ENCODE measurements at regions not wholly inside any gene's neighbourhood (a gene's known extent, or its start where the extent isn't known, plus 50 kb on each side); places are given as distances from the start of the nearest gene placed in this dataset.

DNA sequence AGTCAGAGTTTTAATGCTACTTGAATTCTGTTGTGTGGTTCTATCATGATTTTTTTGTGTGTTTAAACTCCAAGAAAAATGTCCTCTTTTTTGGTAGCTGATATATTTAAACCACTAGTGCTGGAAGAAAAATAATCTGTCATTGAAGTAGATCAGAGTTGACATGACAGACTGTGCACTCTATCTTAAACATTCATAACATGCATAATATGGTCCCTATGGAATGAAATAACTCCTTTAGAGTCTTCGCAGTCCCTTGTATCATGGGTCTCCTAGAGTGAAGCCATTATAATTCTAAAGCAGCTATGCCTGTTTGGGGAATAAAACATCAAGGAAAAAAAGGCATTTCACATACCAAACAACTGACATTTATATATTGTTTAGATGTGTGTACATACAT lies 282.7 kb upstream of the CITED2 start:
- H3K27ac Mint-ChIP-seq = no peak overlapping the region
- no peak for ATAC-seq
- CTCF ChIA-PET = no interaction called here

DNA sequence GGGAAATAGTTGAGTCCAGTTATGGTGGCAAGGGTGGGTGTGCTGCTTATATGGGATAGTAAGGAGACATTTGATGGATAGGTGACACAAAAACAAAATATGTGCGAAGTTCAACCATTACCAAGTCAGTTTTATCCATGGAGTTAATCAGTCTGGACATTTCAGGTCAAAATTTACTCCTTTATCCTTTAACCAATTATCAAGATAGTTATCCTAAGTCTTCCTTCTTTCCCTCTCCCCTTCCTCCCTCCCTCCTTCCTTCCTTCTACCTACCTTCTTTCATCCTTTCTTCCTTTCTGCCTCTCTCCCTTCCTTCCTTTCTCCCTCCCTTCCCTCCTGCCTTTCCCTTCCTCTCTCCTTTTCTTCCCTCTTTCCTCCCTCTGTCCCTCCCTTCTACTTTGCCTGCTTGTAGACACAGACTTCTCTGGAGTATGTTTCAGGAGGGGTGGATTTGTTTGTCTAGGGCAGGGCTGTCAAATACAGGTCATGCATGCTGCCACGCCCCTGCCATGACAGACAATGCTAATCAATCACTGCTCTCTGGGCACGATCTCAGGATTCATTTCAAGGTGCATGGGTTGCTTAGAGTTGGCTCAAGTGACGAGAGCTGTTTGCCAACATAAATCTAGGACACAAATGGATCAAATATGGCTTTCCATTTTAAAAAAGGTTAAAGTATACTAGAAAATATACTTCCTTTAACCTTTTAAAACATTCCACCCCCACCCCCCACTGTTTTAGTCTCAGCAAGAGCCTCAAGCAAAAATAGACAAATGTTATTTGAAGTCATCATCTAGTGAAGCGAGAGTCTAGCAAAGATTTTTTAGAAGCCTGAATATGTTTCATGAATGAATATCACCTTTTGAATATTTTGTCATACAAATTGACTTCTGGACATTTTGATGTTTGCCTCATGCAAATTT lies 281.6 kb upstream of the CITED2 start:
- no peak for ATAC-seq
- no peak overlapping the region for H3K27ac Mint-ChIP-seq
- H3K27me3 Mint-ChIP-seq (ENCODE audit: low read depth) = peaks cover 3% of the 10 kb centered on the region
- no peak for DNase-seq
- H3K4me3 Mint-ChIP-seq = no peak overlapping the region
- H3K4me1 Mint-ChIP-seq (ENCODE audit: low read depth) = no peaks in the 10 kb centered on the region
- CTCF ChIA-PET = no interaction called here
- H3K36me3 Mint-ChIP-seq (ENCODE audit: low read depth) = no peaks in the 10 kb centered on the region
- POLR2A ChIA-PET = no interaction called here
- H3K9me3 Mint-ChIP-seq (ENCODE audit: insufficient read depth) = no peaks in the 10 kb centered on the region

More for the DNA sequence above, 282.7 kb upstream of the CITED2 start:
- Mint-ChIP-seq H3K4me3 (no peak overlapping the region), H3K27me3 (ENCODE audit: low read depth) (peaks cover 3% of the 10 kb centered on the region), H3K36me3 (ENCODE audit: low read depth) (no peaks in the 10 kb centered on the region), H3K9me3 (ENCODE audit: insufficient read depth) (no peaks in the 10 kb centered on the region), H3K4me1 (ENCODE audit: low read depth) (no peaks in the 10 kb centered on the region)
- no peak for DNase-seq
- POLR2A ChIA-PET = no interaction called here

DNA sequence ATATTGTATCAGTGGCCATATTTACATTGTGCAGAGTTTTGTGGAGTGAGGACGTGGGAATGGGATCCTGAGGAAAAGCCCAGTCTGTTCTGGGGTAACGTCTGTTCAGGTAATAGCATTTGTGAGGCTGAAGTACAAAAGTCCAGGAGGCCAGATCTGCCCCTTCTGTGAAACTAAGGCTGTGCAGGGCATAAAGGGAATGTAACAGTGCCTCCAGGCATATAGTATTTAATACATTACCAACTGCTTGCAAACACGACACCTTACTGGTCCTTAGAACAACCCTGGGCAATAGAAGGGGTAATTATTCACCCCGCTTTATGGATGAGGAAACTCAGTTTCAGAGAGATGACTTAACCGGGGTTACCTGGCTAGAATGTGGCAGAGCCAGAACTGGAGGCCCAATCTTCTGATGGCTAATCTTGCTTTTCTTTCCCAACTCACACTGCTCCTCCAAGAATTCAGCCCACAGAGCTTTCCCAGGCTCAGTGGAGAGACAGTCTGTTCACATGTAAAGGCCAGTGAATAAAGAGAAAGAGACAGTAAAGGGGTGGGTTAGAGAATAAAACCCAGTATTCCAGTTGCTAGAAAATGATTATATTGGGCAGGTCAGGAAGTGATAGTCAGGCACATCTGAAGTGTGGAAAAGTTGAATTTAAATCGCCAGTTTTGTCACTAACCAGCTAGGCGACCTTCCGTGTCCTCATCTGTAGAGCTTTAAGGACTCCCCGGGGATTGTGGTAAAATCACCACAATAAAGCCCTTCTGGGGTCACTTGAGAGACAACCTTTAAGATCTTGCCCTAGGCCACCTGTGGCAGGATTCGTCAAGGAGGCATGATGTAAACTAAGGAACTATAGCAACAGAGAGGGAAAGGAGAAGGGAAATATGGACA lies 280.7 kb upstream of the CITED2 start:
- H3K4me3 Mint-ChIP-seq = no peak overlapping the region
- H3K9me3 Mint-ChIP-seq (ENCODE audit: insufficient read depth) = no peaks in the 10 kb centered on the region
- H3K4me1 Mint-ChIP-seq (ENCODE audit: low read depth) = no peaks in the 10 kb centered on the region
- DNase-seq (no peak), ATAC-seq (no peak)
- no peak overlapping the region for H3K27ac Mint-ChIP-seq
- peaks cover 3% of the 10 kb centered on the region for H3K27me3 Mint-ChIP-seq (ENCODE audit: low read depth)
- no peaks in the 10 kb centered on the region for H3K36me3 Mint-ChIP-seq (ENCODE audit: low read depth)
- POLR2A ChIA-PET = no interaction called here
- CTCF ChIA-PET = no interaction called here

DNA sequence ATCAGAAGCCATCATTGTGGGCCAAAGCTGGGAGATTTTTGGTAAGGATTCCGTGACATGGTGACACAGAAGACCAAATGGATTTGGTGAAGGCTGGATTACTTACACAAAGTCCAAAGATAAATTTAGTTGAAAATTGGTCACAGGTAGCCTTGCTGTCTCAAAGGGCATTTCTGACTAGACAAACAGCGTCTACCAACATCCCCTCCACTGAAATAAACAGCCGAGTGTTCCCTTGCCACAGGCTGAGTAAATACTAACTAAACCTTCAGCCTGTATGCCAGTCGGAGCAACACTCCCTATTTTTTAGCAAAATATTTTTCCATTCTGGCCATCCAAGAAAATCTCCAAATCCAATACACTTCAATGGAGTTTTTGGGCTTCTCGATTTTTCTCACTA lies 279.9 kb upstream of the CITED2 start:
- Mint-ChIP-seq H3K27ac (no peak overlapping the region), H3K4me1 (ENCODE audit: low read depth) (no peaks in the 10 kb centered on the region), H3K4me3 (no peak overlapping the region), H3K27me3 (ENCODE audit: low read depth) (peaks cover 3% of the 10 kb centered on the region), H3K9me3 (ENCODE audit: insufficient read depth) (no peaks in the 10 kb centered on the region), H3K36me3 (ENCODE audit: low read depth) (no peaks in the 10 kb centered on the region)
- CTCF ChIA-PET = no interaction called here
- POLR2A ChIA-PET = no interaction called here
- DNase-seq (no peak), ATAC-seq (no peak)

DNA sequence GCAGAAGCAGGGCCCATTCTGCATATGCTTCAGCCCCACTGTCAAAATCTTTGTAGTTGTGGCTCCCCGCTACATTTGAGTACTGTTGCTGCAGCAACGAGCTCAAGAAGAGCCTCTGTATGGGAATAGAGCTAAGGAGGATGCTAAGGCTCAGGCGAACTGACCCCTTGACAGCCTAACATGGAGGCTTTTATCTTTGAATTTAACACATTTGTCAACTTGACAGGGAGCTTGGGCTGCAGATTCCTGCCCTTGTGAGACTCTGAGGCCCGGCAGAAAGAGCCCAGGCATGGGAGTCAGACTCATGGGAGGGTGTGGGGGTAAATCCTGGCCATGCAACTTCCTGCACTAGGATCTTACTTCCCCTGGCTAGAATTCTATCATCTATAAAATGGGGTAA lies 278.7 kb upstream of the CITED2 start:
- Mint-ChIP-seq H3K36me3 (ENCODE audit: low read depth) (no peaks in the 10 kb centered on the region), H3K4me3 (no peak overlapping the region), H3K27me3 (ENCODE audit: low read depth) (peaks cover 3% of the 10 kb centered on the region), H3K4me1 (ENCODE audit: low read depth) (no peaks in the 10 kb centered on the region), H3K27ac (no peak overlapping the region), H3K9me3 (ENCODE audit: insufficient read depth) (no peaks in the 10 kb centered on the region)
- ATAC-seq (no peak), DNase-seq (no peak)
- CTCF ChIA-PET = no interaction called here
- POLR2A ChIA-PET = no interaction called here

DNA sequence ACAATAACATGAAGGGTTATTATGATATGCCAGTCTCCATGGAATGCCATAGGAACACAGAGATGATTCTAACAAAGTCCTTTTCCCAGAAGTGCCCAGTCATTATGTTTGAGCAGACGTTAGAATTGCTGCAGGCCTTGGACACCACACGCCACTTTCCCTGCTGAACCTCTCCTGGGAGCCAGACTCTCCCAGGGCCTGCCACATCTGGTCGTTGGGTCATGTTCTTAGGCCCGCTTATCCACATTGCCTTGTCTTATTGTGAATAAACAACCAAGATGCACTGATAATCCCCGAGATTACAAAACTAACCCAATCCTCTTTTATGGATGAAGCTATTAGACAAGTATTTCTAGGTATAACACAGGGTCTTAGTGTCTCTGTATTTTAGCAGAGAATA lies 276.5 kb upstream of the CITED2 start:
- H3K4me3 Mint-ChIP-seq = no peak overlapping the region
- ChIA-PET CTCF (no interaction called here), POLR2A (no interaction called here)
- H3K36me3 Mint-ChIP-seq (ENCODE audit: low read depth) = no peaks in the 10 kb centered on the region
- ATAC-seq = no peak
- H3K27me3 Mint-ChIP-seq (ENCODE audit: low read depth) = peaks cover 3% of the 10 kb centered on the region
- no peak overlapping the region for H3K27ac Mint-ChIP-seq
- no peak for DNase-seq
- H3K4me1 Mint-ChIP-seq (ENCODE audit: low read depth) = no peaks in the 10 kb centered on the region
- no peaks in the 10 kb centered on the region for H3K9me3 Mint-ChIP-seq (ENCODE audit: insufficient read depth)

DNA sequence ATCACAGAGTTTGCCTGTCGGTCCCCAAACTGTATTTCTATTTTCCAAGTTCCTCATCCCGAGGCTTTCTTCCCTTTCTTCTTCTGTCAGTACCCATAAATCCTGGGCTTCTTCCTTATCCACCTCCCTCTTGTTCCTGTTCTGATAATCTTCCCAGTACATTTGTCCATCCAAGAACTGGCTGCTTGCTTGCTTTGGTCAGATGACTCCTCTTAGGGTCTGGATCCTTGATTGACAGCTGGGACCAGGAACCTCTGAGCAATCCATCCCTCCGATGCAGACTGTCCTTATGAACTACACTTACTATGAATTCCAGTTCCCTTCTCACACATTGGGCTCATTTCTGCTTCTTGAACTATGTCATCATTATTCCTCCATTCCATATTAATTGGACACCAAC lies 275.3 kb upstream of the CITED2 start:
- POLR2A ChIA-PET = no interaction called here
- CTCF ChIA-PET = no interaction called here
- no peaks in the 10 kb centered on the region for H3K9me3 Mint-ChIP-seq (ENCODE audit: insufficient read depth)
- no peak overlapping the region for H3K4me3 Mint-ChIP-seq
- no peak for ATAC-seq
- no peaks in the 10 kb centered on the region for H3K36me3 Mint-ChIP-seq (ENCODE audit: low read depth)
- H3K4me1 Mint-ChIP-seq (ENCODE audit: low read depth) = no peaks in the 10 kb centered on the region
- no peak overlapping the region for H3K27ac Mint-ChIP-seq
- no peak for DNase-seq
- no peaks in the 10 kb centered on the region for H3K27me3 Mint-ChIP-seq (ENCODE audit: low read depth)

DNA sequence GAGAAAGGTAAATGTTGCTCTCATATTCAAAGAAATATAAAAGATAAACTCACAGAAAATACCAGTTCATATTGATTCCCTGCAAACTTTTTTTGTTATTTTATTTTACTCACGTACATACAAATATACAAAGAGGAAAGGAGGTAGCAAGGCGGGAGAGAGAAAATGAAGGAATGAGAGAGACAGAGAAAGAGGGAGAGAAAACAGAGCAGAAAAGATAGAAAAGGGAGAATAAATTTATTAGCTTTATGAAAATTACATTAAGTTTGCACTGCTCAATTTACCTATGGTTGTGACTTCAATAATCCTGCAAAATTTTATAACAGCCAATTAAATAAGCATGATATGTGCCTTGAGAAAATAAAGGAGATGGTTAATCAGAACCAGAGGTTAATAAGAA lies 274.7 kb upstream of the CITED2 start:
- DNase-seq (no peak), ATAC-seq (no peak)
- ChIA-PET POLR2A (no interaction called here), CTCF (no interaction called here)
- H3K27ac Mint-ChIP-seq = no peak overlapping the region
- peaks cover 2% of the 10 kb centered on the region for H3K27me3 Mint-ChIP-seq (ENCODE audit: low read depth)
- H3K9me3 Mint-ChIP-seq (ENCODE audit: insufficient read depth) = no peaks in the 10 kb centered on the region
- H3K36me3 Mint-ChIP-seq (ENCODE audit: low read depth) = no peaks in the 10 kb centered on the region
- H3K4me1 Mint-ChIP-seq (ENCODE audit: low read depth) = no peaks in the 10 kb centered on the region
- H3K4me3 Mint-ChIP-seq = no peak overlapping the region

DNA sequence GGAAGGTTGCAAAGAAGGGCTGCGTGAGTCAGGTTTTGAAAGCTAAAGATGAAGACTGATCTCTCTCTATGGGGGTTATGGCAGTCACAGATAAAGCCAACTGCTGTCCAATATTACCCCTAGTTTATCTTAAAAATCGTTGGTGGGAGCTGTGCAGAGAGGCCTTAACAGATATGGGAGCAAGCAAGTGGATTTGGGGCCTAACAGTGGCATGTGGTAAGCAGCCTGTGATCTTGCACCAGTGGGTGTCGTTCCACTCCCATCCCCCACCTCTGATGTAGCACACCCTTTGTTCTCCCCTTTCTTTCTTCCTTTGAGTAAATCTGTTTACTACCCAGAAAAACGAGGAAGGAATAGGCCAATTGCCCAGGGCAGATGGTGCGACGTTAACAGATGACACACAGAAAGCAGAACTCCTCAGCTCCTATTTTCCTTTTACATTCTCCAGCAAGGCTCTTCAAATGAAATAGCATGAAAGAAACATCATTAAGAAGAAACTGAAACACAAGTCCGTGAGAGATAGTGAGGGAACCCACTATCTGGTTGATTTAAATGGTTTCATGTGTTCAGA lies 274.1 kb upstream of the CITED2 start:
- no peaks in the 10 kb centered on the region for H3K36me3 Mint-ChIP-seq (ENCODE audit: low read depth)
- POLR2A ChIA-PET = no interaction called here
- CTCF ChIA-PET = no interaction called here
- peaks cover 5% of the 10 kb centered on the region for H3K27me3 Mint-ChIP-seq (ENCODE audit: low read depth)
- DNase-seq = no peak
- no peak overlapping the region for H3K4me3 Mint-ChIP-seq
- H3K9me3 Mint-ChIP-seq (ENCODE audit: insufficient read depth) = no peaks in the 10 kb centered on the region
- no peaks in the 10 kb centered on the region for H3K4me1 Mint-ChIP-seq (ENCODE audit: low read depth)
- no peak overlapping the region for H3K27ac Mint-ChIP-seq
- no peak for ATAC-seq

DNA sequence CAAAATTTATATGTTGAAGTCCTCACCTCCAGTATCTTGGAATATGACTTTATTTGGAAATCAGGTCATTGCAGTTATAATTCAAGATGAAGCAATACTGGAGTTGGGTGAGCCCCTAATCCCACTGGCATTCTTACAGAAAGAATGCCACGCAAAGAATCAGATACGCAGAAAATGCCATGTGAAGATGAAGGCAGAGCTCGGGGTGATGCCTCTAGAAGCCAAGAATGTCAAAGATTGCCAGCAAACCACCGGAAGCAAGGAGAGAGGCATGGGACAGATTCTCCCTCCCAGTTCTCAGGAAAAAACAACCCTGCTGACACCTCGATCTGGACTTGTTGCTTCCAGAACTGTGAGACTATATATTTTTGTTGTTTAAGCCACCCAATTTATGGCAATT lies 273.4 kb upstream of the CITED2 start:
- no peaks in the 10 kb centered on the region for H3K9me3 Mint-ChIP-seq (ENCODE audit: insufficient read depth)

DNA sequence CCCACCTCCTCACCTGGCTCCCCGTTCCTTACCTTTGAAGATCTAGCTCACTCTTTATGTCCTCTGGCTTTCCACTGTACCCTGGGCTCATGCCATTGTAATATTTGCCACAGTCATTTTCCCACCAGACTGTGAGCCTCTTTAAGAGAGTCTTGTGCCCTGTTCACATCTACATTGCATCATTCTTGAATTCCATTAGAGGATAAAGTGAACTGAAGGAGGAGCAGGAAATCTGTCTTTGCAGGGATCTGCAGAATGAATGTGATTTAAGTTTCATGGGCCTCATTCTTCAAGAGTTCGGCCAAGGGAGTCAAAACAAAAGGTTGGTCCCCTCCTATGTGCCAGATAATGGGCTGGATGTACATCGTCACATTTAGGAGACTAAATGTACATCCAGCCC lies 272.6 kb upstream of the CITED2 start:
- peaks cover 8% of the 10 kb centered on the region for H3K27me3 Mint-ChIP-seq (ENCODE audit: low read depth)
- DNase-seq (no peak), ATAC-seq (no peak)
- H3K27ac Mint-ChIP-seq = no peak overlapping the region
- CTCF ChIA-PET = no interaction called here
- no peaks in the 10 kb centered on the region for H3K4me1 Mint-ChIP-seq (ENCODE audit: low read depth)
- no peaks in the 10 kb centered on the region for H3K36me3 Mint-ChIP-seq (ENCODE audit: low read depth)
- no peaks in the 10 kb centered on the region for H3K9me3 Mint-ChIP-seq (ENCODE audit: insufficient read depth)
- POLR2A ChIA-PET = no interaction called here
- no peak overlapping the region for H3K4me3 Mint-ChIP-seq

More for the DNA sequence above, 273.4 kb upstream of the CITED2 start:
- H3K36me3 Mint-ChIP-seq (ENCODE audit: low read depth) = no peaks in the 10 kb centered on the region
- peaks cover 5% of the 10 kb centered on the region for H3K27me3 Mint-ChIP-seq (ENCODE audit: low read depth)
- ChIA-PET CTCF (no interaction called here), POLR2A (no interaction called here)
- ATAC-seq = no peak
- no peak overlapping the region for H3K4me3 Mint-ChIP-seq
- no peak for DNase-seq
- no peak overlapping the region for H3K27ac Mint-ChIP-seq
- no peaks in the 10 kb centered on the region for H3K4me1 Mint-ChIP-seq (ENCODE audit: low read depth)

DNA sequence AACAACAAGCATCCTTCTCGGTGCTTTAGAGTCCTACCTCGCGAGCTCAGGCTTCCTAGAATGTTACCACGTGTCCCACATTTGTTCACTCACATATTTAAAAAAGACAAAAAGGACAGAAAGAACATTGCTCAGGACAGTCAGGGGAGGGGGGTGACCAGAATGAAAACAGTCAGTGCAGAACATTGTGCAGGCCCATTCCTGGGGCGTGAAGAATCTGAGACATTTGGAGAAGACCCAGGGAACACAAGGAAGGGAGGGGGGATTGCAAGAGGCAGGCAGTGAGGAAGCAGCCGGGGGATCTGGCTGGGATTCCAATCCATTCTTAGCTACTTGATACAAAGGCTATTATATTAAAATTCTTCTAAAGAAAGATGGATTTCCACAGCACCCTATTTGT lies 270.4 kb upstream of the CITED2 start:
- no peaks in the 10 kb centered on the region for H3K36me3 Mint-ChIP-seq (ENCODE audit: low read depth)
- peaks cover 16% of the 10 kb centered on the region for H3K4me1 Mint-ChIP-seq (ENCODE audit: low read depth)
- H3K4me3 Mint-ChIP-seq = no peak overlapping the region
- H3K27ac Mint-ChIP-seq = no peak overlapping the region
- peaks cover 12% of the 10 kb centered on the region for H3K27me3 Mint-ChIP-seq (ENCODE audit: low read depth)
- POLR2A ChIA-PET = no interaction called here
- no peak for DNase-seq
- CTCF ChIA-PET = no interaction called here
- no peak for ATAC-seq
- no peaks in the 10 kb centered on the region for H3K9me3 Mint-ChIP-seq (ENCODE audit: insufficient read depth)

Measured in activated CD8-positive, alpha-beta T cell treated with anti-CD3 and anti-CD28 coated beads, Interleukin-2, amount 10 ng/mL, durations not matched to agents 7 days and 5 days (primary cell).